ENCODE measurements at regions not wholly inside any gene's neighbourhood (a gene's known extent, or its start where the extent isn't known, plus 50 kb on each side); places are given as distances from the start of the nearest gene placed in this dataset.

DNA sequence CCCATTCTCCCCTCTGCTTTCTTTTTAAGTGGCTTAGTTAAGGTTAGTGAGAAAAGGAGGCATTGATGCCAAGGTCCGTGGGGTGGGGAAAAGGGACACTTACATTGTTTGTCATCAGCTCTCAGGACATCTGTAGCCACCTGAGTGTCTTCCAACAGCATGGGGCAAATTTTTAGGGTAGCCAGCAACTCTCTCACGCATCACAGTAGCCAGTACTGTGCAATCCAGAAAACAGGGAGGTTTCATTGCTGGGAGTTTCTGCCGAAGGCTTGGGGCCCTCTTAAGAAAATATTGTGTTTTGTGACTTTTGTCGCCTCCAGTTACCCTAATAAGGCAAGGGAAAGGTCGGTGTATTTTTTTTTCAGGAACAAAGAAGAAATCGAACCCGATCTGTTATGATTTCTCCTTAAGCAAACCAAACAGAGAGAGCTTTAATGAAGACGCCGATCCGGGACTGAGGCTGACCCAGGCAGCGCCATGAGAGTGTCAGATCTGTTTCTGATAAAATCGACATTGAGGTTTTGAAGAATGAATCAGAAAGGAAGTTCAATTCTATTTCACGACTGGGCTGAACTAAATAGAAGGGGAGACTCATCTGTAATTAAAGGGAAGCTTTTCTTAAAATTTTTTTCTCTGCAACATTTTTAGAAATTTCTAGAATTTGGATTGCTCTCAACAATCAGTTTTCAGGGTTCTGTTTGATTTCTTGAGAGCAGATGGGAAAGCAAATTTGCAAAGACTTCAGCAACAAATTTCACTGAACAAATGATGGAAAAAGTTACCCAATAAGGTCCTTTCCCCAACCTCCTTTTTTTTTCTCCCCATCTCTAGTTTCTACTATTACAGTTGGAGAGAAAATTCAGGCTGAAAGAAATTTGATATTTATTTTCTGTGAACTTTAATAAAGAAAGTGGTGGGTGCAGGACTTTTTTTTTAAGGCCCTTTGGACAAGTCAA, 144.7 kb upstream of the IRX3 start:
- DNase-seq: no peak

DNA sequence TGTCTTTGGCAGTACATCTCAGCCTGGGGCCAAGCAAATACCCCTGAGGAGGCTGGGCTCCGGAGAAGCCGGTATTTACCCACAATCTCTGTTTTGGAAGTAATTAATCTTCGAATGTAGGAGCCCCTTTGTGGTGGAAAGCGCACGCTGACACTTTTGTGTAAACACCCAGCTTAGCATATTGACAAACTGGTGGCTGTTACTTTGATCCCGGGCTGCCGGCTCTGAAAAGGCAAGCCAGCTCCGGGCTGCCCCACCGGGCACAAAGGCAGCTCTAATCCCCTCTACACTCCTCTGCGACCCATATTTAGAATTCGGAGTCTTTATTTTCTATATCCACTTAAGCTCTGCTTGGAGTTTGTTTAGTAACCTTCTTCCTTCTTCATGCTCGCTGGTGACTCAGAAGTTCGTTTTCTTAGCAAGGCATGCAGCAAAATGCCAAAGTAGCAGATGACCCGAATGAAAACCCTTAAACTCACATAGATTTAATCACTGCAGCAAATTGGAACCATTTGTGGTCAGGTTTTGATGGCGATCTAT, 144.0 kb upstream of the IRX3 start:
- no peak for DNase-seq

DNA sequence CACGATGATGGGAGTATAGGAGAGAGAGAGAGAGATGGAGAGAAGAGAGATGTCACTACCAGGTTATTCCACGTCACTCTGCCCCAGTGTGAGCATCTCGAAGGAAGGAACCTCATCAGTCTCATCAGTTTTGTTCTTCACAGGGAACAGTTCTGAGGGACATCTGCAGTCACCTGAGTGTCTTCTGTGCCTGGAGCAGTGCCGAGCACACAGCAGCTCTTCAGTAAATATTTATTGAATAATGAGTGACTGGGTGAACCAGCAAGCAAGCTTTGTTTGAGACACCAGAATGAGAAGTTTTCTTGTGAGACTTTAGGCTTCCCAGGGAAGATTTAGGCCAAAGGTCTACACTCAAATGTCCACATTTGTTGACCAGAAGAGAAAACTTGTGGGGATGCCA, 142.4 kb upstream of the IRX3 start:
- no peak for DNase-seq

GRCh38 chr16:54426553-54426849, 139.9 kb upstream of the IRX3 start:
- no peak for DNase-seq

- no peak for DNase-seq
Measured at GRCh38 chr16:54425681-54426552, 139.3 kb upstream of the IRX3 start.

GRCh38 chr16:54425068-54425467, 138.5 kb upstream of the IRX3 start:
- DNase-seq: no peak

GRCh38 chr16:54424043-54424451, 137.5 kb upstream of the IRX3 start:
- DNase-seq: no peak

GRCh38 chr16:54422569-54422978, 136.0 kb upstream of the IRX3 start:
- no peak for DNase-seq

GRCh38 chr16:54422159-54422558, 135.6 kb upstream of the IRX3 start:
- no peak for DNase-seq

GRCh38 chr16:54421220-54421619, 134.6 kb upstream of the IRX3 start:
- no peak for DNase-seq

DNA sequence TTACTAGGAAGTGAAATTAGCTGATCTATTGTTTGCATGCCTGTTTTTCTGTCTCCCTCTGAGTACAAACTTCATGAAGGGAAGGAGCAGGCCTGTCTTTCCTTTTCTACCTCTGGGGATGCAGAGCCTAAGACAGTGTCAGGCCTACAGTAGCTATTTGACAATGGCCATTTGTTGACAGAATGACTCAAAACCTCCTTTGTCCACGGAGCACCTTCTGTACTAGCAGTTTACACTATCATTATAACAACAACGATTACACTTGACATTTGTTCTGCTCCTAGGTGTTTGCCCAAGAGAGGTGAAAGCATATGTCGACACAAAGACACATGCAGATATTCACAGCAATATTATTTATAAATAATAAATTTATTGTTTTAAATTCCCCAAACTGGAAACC, 132.3 kb upstream of the IRX3 start:
- DNase-seq: no peak

GRCh38 chr16:54417384-54417783, 130.8 kb upstream of the IRX3 start:
- DNase-seq: no peak

GRCh38 chr16:54414671-54415070, 128.1 kb upstream of the IRX3 start:
- DNase-seq: no peak

DNA sequence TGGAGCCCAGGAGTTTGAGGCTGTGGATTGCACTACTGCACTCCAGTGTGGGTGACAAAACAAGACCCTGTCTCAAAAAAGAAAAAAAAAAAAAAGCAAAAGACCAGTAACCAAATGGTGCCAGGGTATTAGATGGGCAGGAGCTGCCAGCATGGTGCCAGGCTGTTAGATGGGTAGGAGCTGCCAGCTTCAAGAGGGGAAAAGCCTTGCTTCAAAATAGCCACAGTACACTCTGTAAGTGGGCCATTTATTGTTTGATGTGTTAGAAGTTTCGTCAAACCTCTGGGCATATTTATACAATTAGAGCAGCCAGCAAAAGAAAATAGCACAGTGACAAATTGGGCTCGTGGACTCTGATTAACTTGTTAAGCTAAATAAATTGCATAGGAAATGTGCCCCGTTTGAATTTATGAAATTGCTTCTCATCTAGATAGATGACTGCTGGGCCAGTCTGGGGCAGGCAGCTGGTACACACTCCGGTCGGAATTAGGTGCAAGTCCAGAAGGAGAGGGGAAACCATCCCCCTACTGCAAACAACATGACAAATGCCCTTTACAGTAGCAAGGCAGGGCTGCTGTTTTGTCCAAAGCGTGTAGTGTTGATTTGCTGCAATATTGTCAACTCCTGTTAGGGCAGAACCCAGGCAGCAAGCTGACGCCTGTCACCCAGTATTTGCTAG, 126.3 kb upstream of the IRX3 start:
- DNase-seq: no peak

- no peak for DNase-seq
Measured at GRCh38 chr16:54412037-54412436, 125.5 kb upstream of the IRX3 start.

GRCh38 chr16:54411544-54411943, 125.0 kb upstream of the IRX3 start:
- no peak for DNase-seq

GRCh38 chr16:54409982-54410381, 123.4 kb upstream of the IRX3 start:
- DNase-seq: no peak

GRCh38 chr16:54407596-54407995, 121.0 kb upstream of the IRX3 start:
- DNase-seq: no peak

DNA sequence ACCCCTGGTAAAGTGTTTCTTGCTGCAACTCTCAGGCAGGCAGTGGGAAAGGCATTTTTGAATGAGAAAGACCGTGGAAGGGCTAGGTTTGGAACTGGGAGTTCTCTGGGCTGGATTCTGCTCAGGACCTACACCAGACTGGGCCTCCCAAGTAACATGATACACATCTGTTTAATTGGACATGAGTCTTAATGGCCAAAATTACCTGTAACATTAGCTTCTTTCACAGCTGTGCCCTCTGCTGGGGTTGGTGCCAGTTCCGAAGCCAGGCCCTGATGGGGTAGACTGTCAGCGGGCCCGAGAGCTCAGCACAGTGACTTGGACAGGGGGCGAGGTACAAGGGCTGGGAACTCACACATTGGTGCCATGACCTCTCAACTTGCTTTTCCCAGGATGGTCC, 118.9 kb upstream of the IRX3 start:
- no peak for DNase-seq

DNA sequence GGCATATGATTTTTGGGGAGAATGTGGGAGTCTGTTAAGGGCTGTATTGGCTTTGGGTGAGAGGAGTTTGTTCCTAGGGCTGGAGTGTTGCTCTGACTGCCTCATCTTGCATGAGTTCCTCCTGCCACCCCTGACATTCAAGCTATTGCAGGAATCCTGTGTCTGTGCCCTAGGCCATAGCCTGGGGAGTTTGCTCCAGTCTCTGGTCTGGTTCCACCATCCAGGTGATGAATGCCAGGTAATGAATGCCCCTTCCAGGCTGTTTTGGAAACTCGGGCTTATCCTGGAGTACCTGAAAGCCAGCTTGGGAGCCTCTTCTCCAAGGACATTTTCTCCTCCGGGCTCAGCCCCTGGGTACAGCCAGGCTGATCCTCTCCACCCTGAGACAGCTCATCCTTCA, 117.0 kb upstream of the IRX3 start:
- DNase-seq: no peak

- no peak for DNase-seq
Measured at GRCh38 chr16:54402873-54403272, 116.3 kb upstream of the IRX3 start.

DNA sequence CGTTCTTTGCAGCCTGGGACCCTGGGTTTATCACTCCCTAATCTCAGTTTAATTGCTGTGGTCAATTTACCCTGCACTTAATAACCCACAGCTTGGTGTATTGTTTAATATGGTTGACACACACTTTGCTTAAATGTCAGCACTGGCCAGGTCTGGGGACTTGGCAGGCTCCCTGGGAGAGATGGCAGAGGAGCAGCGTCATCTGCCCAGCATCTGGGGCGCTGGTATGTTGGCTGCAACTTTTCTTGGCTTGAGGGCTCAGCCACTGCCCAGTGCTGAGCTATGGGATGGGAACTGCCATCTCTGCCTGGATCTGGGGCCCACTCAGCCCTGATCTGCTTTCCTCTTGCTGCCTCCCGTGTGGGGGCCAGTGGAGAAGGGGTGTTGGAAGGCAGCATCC, 115.7 kb upstream of the IRX3 start:
- no peak for DNase-seq

DNA sequence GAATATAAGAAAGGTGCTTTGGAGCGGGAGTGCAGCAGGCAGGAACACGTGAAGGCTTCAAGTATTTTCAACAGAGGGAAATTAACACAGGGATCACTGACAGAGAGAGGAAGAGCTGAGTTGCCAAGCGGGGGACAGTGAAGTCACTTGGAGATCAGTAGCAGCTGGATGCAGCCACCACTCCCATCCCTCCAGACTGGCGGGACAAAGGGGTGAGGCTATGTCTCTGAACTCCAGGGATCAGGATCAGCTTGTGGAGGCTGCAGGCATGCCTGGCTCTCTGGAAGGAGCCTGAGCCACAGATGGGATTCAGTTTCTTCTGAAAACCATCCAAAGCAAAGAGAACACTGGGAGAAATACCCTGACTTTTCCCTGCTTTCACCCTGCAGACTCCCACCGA, 113.7 kb upstream of the IRX3 start:
- DNase-seq: no peak
